Skeletal muscle satellite cell (primary cell): ENCODE measurements at regions not wholly inside any gene's neighbourhood (a gene's known extent, or its start where the extent isn't known, plus 50 kb on each side); places are given as distances from the start of the nearest gene placed in this dataset.
"Not testable (repeated sequence)": the region's sequence is repeated elsewhere in the genome, so short reads cannot be mapped to it uniquely, and the experiment has no call there.

Experiments used
- H3K27me3 ChIP-seq: 2 replicates; pipeline ENCODE4 v1.7.0; 2013; ENCODE audit warnings: low read length; ENCODE audit not compliant: control insufficient read depth, insufficient read depth
- H3K36me3 ChIP-seq: 2 replicates; pipeline ENCODE4 v1.7.0; 2013; ENCODE audit warnings: mild to moderate bottlenecking, control low read depth, low read length; ENCODE audit not compliant: insufficient read depth
- H3K4me1 ChIP-seq: 2 replicates; pipeline ENCODE4 v1.7.0; 2013; ENCODE audit warnings: low read length; ENCODE audit not compliant: control insufficient read depth, insufficient read depth
- H3K4me2 ChIP-seq: 2 replicates; pipeline ENCODE4 v1.7.0; 2013; ENCODE audit warnings: mild to moderate bottlenecking, low read length
- H3K4me3 ChIP-seq: 2 replicates; pipeline ENCODE4 v1.7.0; 2013; ENCODE audit warnings: low read length
- H3K9ac ChIP-seq: 2 replicates; pipeline ENCODE4 v1.7.0; 2013; ENCODE audit warnings: mild to moderate bottlenecking, low read depth, low read length, moderate library complexity
- H3K9me3 ChIP-seq: replicated peaks from 2 replicates; pipeline ENCODE4 v1.7.0; 2013; ENCODE audit warnings: mild to moderate bottlenecking, control low read depth, low read length

DNA sequence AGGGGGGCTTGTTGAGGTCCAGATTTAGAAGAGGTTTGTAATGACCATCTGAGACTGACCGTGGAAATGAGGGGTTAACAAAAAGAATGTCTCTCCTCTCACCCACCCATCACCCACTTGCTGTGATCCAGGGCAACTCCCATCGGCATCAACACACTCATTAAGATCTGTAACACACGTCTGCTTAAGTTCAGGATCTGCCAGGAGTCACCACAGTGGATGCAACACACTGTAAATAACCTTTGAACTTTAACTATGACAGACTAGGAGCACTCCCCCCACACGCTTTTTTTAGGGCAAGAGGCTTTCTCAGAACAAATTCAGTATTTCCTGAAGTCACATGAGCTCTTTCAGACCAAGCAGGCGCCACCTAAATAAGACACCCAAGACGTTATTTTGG, 301.9 kb downstream of the ANAPC1 start:
- H3K9me3 ChIP-seq, H3K36me3 ChIP-seq, H3K27me3 ChIP-seq, H3K9ac ChIP-seq, H3K4me1 ChIP-seq, H3K4me2 ChIP-seq, H3K4me3 ChIP-seq: not testable (repeated sequence)

DNA sequence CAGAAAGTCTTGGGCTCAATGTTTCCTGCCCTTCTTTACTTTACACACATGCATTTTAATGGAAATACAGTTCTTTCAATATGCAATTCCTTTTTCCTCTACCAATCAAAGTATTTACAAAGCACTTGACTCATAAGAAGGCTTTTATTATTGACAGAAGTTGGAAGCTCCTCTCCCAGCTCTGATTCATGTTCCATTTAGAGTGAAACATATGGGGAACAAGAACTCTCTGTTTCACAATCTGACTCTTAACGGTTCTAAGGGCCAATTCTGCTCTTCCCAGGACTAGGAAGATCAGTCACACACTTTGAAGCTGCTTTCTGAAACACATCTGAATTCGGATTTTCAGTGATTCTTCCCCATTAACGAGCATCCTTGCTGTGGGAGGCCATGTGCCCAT, 300.5 kb downstream of the ANAPC1 start:
- not testable (repeated sequence) for H3K9me3 ChIP-seq, H3K4me3 ChIP-seq, H3K4me1 ChIP-seq, H3K4me2 ChIP-seq, H3K27me3 ChIP-seq, H3K36me3 ChIP-seq, H3K9ac ChIP-seq

DNA sequence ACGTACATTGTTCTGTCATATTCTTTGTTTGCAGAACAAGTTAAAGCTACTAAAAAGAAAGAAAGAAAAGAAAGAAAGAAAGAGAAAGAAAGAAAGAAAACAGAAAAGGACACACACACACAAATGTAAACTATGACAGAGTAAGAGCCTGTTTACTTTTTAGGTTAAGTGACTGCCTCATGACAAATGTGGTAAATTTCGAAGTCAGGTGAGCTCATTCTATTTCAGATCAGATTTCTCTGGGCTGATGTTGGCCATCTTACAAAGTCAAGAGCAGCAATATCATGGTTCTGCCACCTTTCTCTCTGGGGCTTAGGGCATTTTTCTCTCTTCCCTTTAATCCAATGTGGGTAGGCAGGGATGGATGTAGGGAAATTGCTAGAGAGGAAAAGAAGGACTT, 299.5 kb downstream of the ANAPC1 start:
- not testable (repeated sequence) for H3K4me3 ChIP-seq, H3K4me2 ChIP-seq, H3K9me3 ChIP-seq, H3K4me1 ChIP-seq, H3K9ac ChIP-seq, H3K27me3 ChIP-seq, H3K36me3 ChIP-seq

DNA sequence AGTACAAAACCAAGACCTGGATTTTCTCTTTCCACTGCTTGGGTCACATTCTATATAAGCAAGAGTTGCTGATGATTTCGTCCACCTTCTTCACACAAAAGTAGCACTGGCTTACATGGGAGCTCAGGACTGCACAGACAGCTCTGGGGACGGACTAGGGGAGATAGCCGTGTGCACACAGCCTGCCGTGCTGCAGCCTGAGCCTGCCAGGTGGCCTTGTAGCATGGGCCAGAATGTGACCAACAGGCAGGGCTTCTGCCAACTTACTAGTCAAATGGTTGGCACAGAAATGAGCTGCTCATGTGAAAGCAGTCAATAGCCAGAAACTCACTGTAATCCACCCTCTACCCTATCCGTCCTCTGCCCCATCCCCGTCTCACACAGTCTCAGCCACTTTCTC, 299.0 kb downstream of the ANAPC1 start:
- not testable (repeated sequence) for H3K9ac ChIP-seq, H3K36me3 ChIP-seq, H3K9me3 ChIP-seq, H3K4me3 ChIP-seq, H3K4me1 ChIP-seq, H3K27me3 ChIP-seq, H3K4me2 ChIP-seq

DNA sequence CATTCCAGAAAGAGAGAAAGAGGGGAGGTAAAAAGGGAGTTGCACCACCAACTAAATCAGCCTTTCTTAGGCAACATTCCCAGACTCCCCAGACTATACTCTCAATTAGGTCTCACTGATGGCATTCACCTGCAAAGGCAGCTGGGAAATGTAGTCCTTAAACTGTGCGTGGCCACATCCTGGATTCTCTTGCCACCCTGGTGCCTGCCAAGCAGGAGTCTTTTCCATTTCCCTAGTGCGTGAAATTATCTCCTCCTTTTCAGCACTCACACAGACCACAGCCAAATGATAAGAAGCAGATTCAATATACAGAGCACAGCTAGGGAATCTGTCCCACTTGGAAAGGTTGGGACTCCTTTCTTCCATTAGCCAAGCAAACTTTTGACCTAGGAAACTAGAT, 298.0 kb downstream of the ANAPC1 start:
- not testable (repeated sequence) for H3K4me1 ChIP-seq, H3K9me3 ChIP-seq, H3K36me3 ChIP-seq, H3K9ac ChIP-seq, H3K27me3 ChIP-seq, H3K4me3 ChIP-seq, H3K4me2 ChIP-seq

DNA sequence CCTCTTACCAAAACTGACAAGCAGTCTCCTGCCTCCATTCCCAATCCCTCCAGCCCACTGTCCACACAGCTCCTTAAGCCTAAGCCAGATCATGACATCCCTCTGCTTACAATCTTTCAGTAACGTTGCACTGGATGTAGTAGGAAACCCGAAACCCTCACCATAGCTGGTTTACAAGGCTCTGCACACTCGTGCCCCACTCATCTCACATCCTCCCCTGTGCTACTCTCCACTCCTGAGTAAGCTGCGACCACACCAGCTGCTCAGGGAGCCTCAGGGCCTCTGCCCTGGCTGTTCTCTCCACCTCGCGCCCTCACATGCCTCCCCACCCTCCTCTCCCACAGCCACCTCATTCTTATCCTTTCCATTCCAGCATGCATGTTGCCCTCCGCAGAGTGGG, 288.9 kb downstream of the ANAPC1 start:
- H3K36me3 ChIP-seq, H3K4me1 ChIP-seq, H3K9me3 ChIP-seq, H3K27me3 ChIP-seq, H3K9ac ChIP-seq, H3K4me2 ChIP-seq, H3K4me3 ChIP-seq: not testable (repeated sequence)

DNA sequence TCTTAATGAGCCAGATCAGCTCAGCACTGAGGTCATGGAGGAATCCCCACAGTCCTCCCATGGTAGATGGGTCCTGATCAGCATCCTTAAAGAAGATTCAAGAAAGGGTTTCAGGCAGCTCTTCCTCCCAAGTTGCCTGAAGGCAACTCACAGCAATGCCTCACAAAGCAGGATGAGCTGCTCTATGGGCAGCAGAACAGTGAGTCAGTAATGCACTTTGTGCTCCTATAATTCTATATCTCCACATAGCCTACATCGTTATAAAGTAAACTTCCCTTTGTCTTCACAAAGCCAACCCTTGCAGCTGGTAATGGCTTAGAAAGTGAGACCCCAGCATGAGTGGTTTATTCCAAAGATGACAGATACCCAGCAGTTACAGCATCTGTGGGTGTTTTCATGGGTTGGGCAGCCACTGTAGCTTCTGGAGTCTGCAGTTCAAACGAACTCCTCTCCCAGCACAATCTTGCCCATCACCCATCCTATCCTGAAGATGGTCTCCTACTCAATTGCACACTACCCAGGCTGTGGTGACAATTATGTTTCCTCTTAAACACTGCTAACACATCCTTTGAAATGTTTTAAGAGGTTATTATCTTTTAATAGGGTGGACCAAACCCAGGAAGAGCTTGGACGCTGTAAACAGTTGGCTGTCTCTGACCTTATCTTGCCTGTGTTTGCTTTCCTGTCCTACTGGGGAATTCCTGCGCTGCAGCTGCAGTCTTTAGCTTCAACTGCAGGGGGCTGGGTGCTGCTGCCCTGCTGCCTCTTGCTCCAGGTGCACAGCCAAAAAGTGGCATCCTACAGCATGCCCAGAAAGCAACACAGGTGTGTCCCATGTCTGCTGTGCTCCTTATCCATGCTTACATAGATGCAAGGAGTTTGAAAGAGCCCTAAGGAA, 286.9 kb downstream of the ANAPC1 start:
- not testable (repeated sequence) for H3K4me1 ChIP-seq, H3K9ac ChIP-seq, H3K9me3 ChIP-seq, H3K4me2 ChIP-seq, H3K4me3 ChIP-seq, H3K36me3 ChIP-seq, H3K27me3 ChIP-seq

DNA sequence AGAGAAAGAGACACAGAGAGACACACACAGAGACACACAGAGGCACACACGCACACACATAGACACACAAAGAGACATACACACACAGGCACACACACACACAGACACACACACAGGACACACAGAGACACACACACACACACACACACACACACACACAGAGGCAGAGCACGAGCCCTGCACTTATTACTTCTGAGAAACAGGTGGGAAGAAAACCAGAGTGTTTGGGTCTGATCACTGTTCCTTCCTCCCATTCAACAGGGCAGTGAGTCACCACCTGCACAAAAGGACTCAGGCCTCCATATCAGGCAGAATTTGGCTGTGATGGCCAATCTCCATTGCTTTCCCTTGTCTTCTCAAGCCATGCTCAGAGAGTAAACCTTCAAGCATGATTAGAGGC, 285.0 kb downstream of the ANAPC1 start:
- not testable (repeated sequence) for H3K9me3 ChIP-seq, H3K27me3 ChIP-seq, H3K36me3 ChIP-seq, H3K4me1 ChIP-seq, H3K9ac ChIP-seq, H3K4me2 ChIP-seq, H3K4me3 ChIP-seq

DNA sequence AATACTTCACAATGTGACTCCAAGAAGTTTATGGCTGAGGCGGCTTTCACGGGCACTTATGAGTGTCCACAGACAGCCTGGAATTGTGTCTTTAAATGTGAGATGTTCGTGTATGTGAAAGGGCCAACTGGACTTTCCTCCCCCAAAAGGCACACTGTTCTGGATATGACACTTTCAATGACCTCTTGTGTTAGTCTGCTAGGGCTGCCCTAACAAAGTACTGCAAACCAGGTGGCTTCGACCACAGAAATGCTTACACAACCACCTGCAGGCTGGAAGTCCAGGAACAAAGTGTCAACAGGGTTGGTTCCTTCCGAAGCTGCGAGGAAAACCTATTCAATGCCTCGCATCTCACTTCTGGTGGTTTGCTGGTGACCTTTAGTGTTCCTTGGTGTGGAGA, 281.7 kb downstream of the ANAPC1 start:
- not testable (repeated sequence) for H3K36me3 ChIP-seq, H3K9ac ChIP-seq, H3K27me3 ChIP-seq, H3K4me2 ChIP-seq, H3K4me1 ChIP-seq, H3K4me3 ChIP-seq, H3K9me3 ChIP-seq

DNA sequence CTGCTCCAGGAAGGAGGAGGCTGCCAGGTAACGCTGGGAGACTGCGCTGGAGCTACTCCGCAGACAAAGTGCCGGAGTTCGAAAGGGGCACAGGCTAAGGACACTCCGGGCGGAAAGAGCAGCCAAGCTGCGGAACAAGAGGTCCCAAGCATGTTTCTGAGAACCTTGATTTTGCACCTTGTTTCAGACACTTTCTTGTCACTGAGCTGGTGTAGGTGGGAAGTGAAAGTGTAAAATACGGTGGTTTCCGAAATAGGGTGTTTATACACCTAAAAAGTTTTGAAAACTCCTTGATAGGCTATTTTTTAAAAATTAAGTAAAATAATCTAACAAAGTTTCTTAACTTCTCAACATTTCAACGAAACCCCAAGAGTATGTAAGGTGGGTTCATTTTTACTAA, 278.2 kb downstream of the ANAPC1 start:
- H3K36me3 ChIP-seq, H3K4me1 ChIP-seq, H3K27me3 ChIP-seq, H3K4me3 ChIP-seq, H3K9ac ChIP-seq, H3K9me3 ChIP-seq, H3K4me2 ChIP-seq: not testable (repeated sequence)

DNA sequence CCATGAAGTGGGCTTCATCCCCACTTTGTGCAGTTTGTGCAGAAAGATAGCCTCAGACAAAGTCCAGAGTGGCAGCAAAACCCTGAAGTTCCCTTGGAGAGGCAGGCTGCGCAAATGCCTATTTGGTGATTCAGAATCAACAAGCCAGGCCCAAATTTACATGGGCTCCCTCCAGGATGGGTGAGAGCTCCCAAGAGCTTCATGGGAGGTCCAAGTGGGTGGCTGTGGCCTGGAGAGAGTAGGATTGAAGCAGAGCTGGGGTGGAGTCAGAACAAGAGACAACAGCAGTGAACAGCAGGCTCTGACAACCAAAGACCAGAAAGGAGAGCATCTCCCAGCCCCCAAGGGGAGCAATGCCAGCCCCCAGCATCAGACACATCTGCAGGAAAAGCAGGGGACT, 277.4 kb downstream of the ANAPC1 start:
- not testable (repeated sequence) for H3K9ac ChIP-seq, H3K4me1 ChIP-seq, H3K9me3 ChIP-seq, H3K27me3 ChIP-seq, H3K36me3 ChIP-seq, H3K4me2 ChIP-seq, H3K4me3 ChIP-seq

DNA sequence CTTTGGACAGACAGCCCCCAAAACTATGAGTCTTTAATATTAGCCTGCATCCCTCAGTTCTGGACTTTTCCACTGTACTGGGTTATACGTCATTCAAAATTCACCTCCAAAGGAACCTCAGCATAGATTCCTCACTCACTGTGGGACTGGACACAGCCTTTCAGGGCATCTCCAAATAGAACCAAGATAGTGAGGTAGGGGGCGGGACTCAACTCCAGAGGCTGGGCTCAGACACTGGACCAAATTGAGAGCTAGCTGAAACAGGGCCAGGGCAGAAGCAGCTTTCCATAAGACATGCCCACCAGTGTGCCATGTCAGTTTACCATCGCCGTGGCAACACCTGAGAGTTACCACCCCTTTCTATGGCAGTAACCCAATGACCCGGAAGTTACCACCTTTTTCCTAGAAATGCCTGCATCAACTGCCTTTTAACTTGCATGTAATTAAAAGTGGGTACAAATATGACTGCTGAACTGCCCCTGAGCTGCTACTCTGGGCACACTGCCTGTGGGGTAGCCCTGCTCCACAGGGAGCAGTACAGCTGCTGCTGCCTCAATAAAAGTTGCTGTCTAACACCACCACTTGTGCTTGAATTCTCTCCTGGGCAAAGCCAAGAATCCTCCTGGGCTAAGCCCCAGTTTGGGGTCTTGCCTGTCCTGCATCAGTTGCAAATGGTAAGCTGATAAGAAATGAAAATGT, 274.7 kb downstream of the ANAPC1 start:
- not testable (repeated sequence) for H3K27me3 ChIP-seq, H3K9me3 ChIP-seq, H3K4me1 ChIP-seq, H3K36me3 ChIP-seq, H3K4me3 ChIP-seq, H3K4me2 ChIP-seq, H3K9ac ChIP-seq
